GM23338 (cell line): ENCODE measurements at regions not wholly inside any gene's neighbourhood (a gene's known extent, or its start where the extent isn't known, plus 50 kb on each side); places are given as distances from the start of the nearest gene placed in this dataset.

Source experiments
- ATAC-seq: fragments of 200-7000 bp; cut with Tn5 transposase; 3 replicates; pipeline ENCODE4 v1.9.1; 2020
- DNase-seq: peaks from one replicate; pipeline ENCODE4 v3.0.0-alpha.2; 2015; ENCODE audit warnings: low spot score
- H2AFZ ChIP-seq: fragments of 200-600 bp; sonication (generic); 2 replicates; pipeline ENCODE4 v1.8.0; 2016; ENCODE audit warnings: antibody characterized with exemption, mild to moderate bottlenecking, moderate library complexity
- H3F3A ChIP-seq: fragments of 200-600 bp; sonication (generic); replicated peaks from 2 replicates; pipeline ENCODE4 v1.8.0; 2017; ENCODE audit warnings: antibody characterized with exemption, mixed run types, low read depth
- H3K27ac ChIP-seq: fragments of 200-600 bp; sonication (generic); 2 replicates; pipeline ENCODE4 v1.6.1; 2016; ENCODE audit warnings: low read depth
- H3K27me3 ChIP-seq: fragments of 200-600 bp; sonication (generic); 2 replicates; pipeline ENCODE4 v1.8.0; 2016; ENCODE audit warnings: mild to moderate bottlenecking, mixed run types, moderate library complexity; ENCODE audit not compliant: insufficient read depth
- H3K36me3 ChIP-seq: fragments of 200-600 bp; sonication (generic); 2 replicates; pipeline ENCODE4 v1.8.0; 2016; ENCODE audit warnings: mild to moderate bottlenecking; ENCODE audit not compliant: insufficient read depth
- H3K4me1 ChIP-seq: fragments of 200-600 bp; sonication (generic); 2 replicates; pipeline ENCODE4 v1.8.0; 2016; ENCODE audit warnings: mild to moderate bottlenecking, moderate library complexity; ENCODE audit not compliant: insufficient read depth
- H3K4me2 ChIP-seq: fragments of 200-600 bp; sonication (generic); 2 replicates; pipeline ENCODE4 v1.7.1; 2017; ENCODE audit warnings: mixed run types
- H3K4me3 ChIP-seq: fragments of 200-600 bp; sonication (generic); 2 replicates; pipeline ENCODE4 v1.6.1; 2016; ENCODE audit warnings: mixed run types
- H3K79me2 ChIP-seq: fragments of 200-600 bp; sonication (generic); replicated peaks from 2 replicates; pipeline ENCODE4 v1.8.0; 2017; ENCODE audit warnings: mild to moderate bottlenecking; ENCODE audit not compliant: insufficient read depth
- H3K9me2 ChIP-seq: fragments of 200-600 bp; sonication (generic); 2 replicates; pipeline ENCODE4 v1.8.0; 2017; ENCODE audit not compliant: insufficient read depth
- H4K20me1 ChIP-seq: fragments of 200-600 bp; sonication (generic); replicated peaks from 2 replicates; pipeline ENCODE4 v1.8.0; 2017; ENCODE audit warnings: mild to moderate bottlenecking; ENCODE audit not compliant: insufficient read depth
- H3K27ac Mint-ChIP-seq: 2 replicates; pipeline ENCODE4 v1.8.0; 2020; ENCODE audit warnings: inconsistent platforms, mild to moderate bottlenecking, moderate library complexity, mixed read lengths
- H3K27me3 Mint-ChIP-seq: 3 replicates; pipeline ENCODE4 v1.8.0; 2022; ENCODE audit warnings: low read depth, mild to moderate bottlenecking, moderate library complexity, mixed read lengths, inconsistent platforms; ENCODE audit not compliant: insufficient read depth, poor library complexity
- H3K36me3 Mint-ChIP-seq: 3 replicates; pipeline ENCODE4 v1.8.0; 2021; ENCODE audit warnings: low read depth, mild to moderate bottlenecking, inconsistent platforms, moderate library complexity, mixed read lengths
- H3K4me1 Mint-ChIP-seq: 3 replicates; pipeline ENCODE4 v1.8.0; 2020; ENCODE audit warnings: mild to moderate bottlenecking, inconsistent platforms, mixed read lengths
- H3K4me3 Mint-ChIP-seq: 3 replicates; pipeline ENCODE4 v1.8.0; 2021; ENCODE audit warnings: moderate library complexity, mild to moderate bottlenecking, inconsistent platforms, mixed read lengths
- H3K9me3 Mint-ChIP-seq: 3 replicates; pipeline ENCODE4 v1.8.0; 2020; ENCODE audit warnings: moderate library complexity, mild to moderate bottlenecking, inconsistent platforms, mixed read lengths
- CREB1 ChIP-seq: fragments of 250-450 bp; sonication (Bioruptor Pico); IDR thresholded peaks from 2 replicates; pipeline ENCODE4 v1.5.0; 2020; ENCODE audit warnings: low read depth, mild to moderate bottlenecking, moderate library complexity
- CTCF ChIP-seq, 2 experiments: fragments of 200-600 bp in 1 of 2; sonication (generic) in 1 of 2; conservative IDR thresholded peaks; 2 replicates each; pipeline versions ENCODE4 v1.5.1 to v1.6.1; 2016 to 2017; ENCODE audit warnings: antibody characterized with exemption in 2 of 2, low read depth in 2 of 2, mild to moderate bottlenecking in 2 of 2, moderate library complexity in 1 of 2
- ETS1 ChIP-seq: IDR thresholded peaks from 2 replicates; pipeline ENCODE4 v1.6.1; 2016; ENCODE audit warnings: antibody characterized with exemption
- EZH2phosphoT487 ChIP-seq: fragments of 200-600 bp; sonication (generic); IDR thresholded peaks from one replicate; pipeline ENCODE4 v1.8.1; 2018; ENCODE audit warnings: antibody characterized with exemption; ENCODE audit not compliant: unreplicated experiment
- JUNB ChIP-seq: IDR thresholded peaks from one replicate; pipeline ENCODE4 v1.6.1; 2016; ENCODE audit warnings: antibody characterized with exemption; ENCODE audit not compliant: unreplicated experiment
- NANOG ChIP-seq: IDR thresholded peaks from 2 replicates; pipeline ENCODE4 v1.6.1; 2016; ENCODE audit warnings: antibody characterized with exemption, borderline replicate concordance
- STAT1 ChIP-seq: IDR thresholded peaks from one replicate; pipeline ENCODE4 v1.6.1; 2016; ENCODE audit warnings: antibody characterized with exemption; ENCODE audit not compliant: unreplicated experiment
- ZNF114 ChIP-seq: fragments of 250-450 bp; sonication (Bioruptor Pico); IDR thresholded peaks from 2 replicates; pipeline ENCODE4 v1.5.0; 2020; ENCODE audit warnings: mild to moderate bottlenecking, moderate library complexity
- ZNF331 ChIP-seq: fragments of 250-450 bp; sonication (Bioruptor Pico); IDR thresholded peaks from 2 replicates; pipeline ENCODE4 v1.5.0; 2020; ENCODE audit warnings: low read depth, mild to moderate bottlenecking, moderate library complexity
- ZNF462 ChIP-seq: fragments of 250-450 bp; sonication (Bioruptor Pico); IDR thresholded peaks from 2 replicates; pipeline ENCODE4 v1.5.0; 2020; ENCODE audit warnings: mild to moderate bottlenecking, moderate library complexity

- H3K79me2 ChIP-seq: no peaks in the 10 kb centered on the region
- H3K27me3 ChIP-seq: no peaks in the 10 kb centered on the region
- Mint-ChIP-seq H3K9me3 (no peaks in the 10 kb centered on the region), H3K27ac (no peak overlapping the region), H3K36me3 (no peaks in the 10 kb centered on the region), H3K4me3 (no peak overlapping the region), H3K27me3 (no peaks in the 10 kb centered on the region), H3K4me1 (no peaks in the 10 kb centered on the region)
- H3K36me3 ChIP-seq: no peaks in the 10 kb centered on the region
- no peak overlapping the region for H2AFZ ChIP-seq
- H3K4me1 ChIP-seq: no peaks in the 10 kb centered on the region
- H4K20me1 ChIP-seq: no peaks in the 10 kb centered on the region
- H3K4me2 ChIP-seq: no peak overlapping the region
- DNase-seq (no peak), ATAC-seq (no peak)
- TF ChIP-seq CREB1 (CRISPR knock-in tag) (no peak), NANOG (no peak), EZH2phosphoT487 (no peak), ZNF114 (CRISPR knock-in tag) (no peak), CTCF (conservative IDR thresholded peaks at IDR 0.05; ENCODE audit: low read depth in 2 of 2) (no peak), ZNF462 (CRISPR knock-in tag) (no peak), JUNB (no peak), STAT1 (no peak), ZNF331 (CRISPR knock-in tag) (no peak), ETS1 (no peak)
- no peak overlapping the region for H3K27ac ChIP-seq
- no peaks in the 10 kb centered on the region for H3K9me2 ChIP-seq
- no peaks in the 10 kb centered on the region for H3F3A ChIP-seq
- no peak overlapping the region for H3K4me3 ChIP-seq
Observed at GRCh38 chr3:178420033-178420432, 116.2 kb upstream of the KCNMB2 start.
